SK-N-SH (cell line): ENCODE measurements at regions not wholly inside any gene's neighbourhood (a gene's known extent, or its start where the extent isn't known, plus 50 kb on each side); places are given as distances from the start of the nearest gene placed in this dataset.

ENCODE experiments used
- CTCF ChIA-PET: fragments of 300-600, 350-600 bp; formaldehyde crosslinking; extraction: SDS; loops from one replicate; lab custom pipeline; 2021; lab: Yijun Ruan, JAX
- POLR2A ChIA-PET: fragments of 350-600 bp; sonication (Branson Sonifier 250); formaldehyde crosslinking; extraction: SDS; loops from one replicate; lab custom pipeline; 2020; ENCODE audit warnings: antibody characterized with exemption, inconsistent platforms; lab: Yijun Ruan, JAX
- DNase-seq: peaks from one replicate; pipeline ENCODE4 v3.0.0; 2012
- H2AFZ ChIP-seq: fragments of 200-600 bp; sonication (generic); 2 replicates; pipeline ENCODE4 v1.8.1; 2016; ENCODE audit warnings: antibody characterized with exemption, mild to moderate bottlenecking, low read depth
- H3F3A ChIP-seq: fragments of 200-600 bp; sonication (generic); replicated peaks from 2 replicates; pipeline ENCODE3; 2016; ENCODE audit warnings: antibody characterized with exemption, mild to moderate bottlenecking; ENCODE audit not compliant: insufficient read depth
- H3K27ac ChIP-seq, 2 experiments: fragments of 200-500 bp in 1 of 2; fragments of 200-600 bp in 1 of 2; sonication (Bioruptor generic) in 1 of 2; sonication (generic), shearing (Covaris generic) in 1 of 2; 2 replicates each; pipeline versions ENCODE4 v1.5.1 to v1.6.1; 2014 to 2016; ENCODE audit warnings: low read depth in 2 of 2, inconsistent platforms in 1 of 2, low read length in 1 of 2, mild to moderate bottlenecking in 1 of 2, mixed read lengths in 1 of 2
- H3K27me3 ChIP-seq: fragments of 200-600 bp; sonication (generic), shearing (Covaris generic); 2 replicates; pipeline ENCODE4 v1.6.1; 2016; ENCODE audit warnings: mixed run types; ENCODE audit not compliant: insufficient read depth
- H3K36me3 ChIP-seq, 2 experiments: fragments of 200-500 bp in 1 of 2; fragments of 200-600 bp in 1 of 2; sonication (Bioruptor generic) in 1 of 2; sonication (generic) in 1 of 2; replicated peaks in 1 of 2; 2 replicates each; pipeline versions ENCODE3 to v1.5.1; 2014 to 2016; ENCODE audit warnings: low read length in 1 of 2, mild to moderate bottlenecking in 1 of 2; ENCODE audit not compliant: insufficient read depth in 2 of 2, control insufficient read depth in 1 of 2
- H3K4me1 ChIP-seq, 2 experiments: fragments of 200-500 bp in 1 of 2; fragments of 200-600 bp in 1 of 2; sonication (Bioruptor generic) in 1 of 2; sonication (generic), shearing (Covaris generic) in 1 of 2; 2 replicates each; pipeline versions ENCODE4 v1.5.1 to v1.6.1; 2014 to 2016; ENCODE audit warnings: low read depth in 1 of 2, low read length in 1 of 2, mixed run types in 1 of 2; ENCODE audit not compliant: insufficient read depth in 2 of 2, control insufficient read depth in 1 of 2
- H3K4me2 ChIP-seq: fragments of 200-600 bp; sonication (generic), shearing (Covaris generic); 2 replicates; pipeline ENCODE4 v1.6.1; 2017; ENCODE audit warnings: mixed run types
- H3K4me3 ChIP-seq, 2 experiments: fragments of 200-500 bp in 1 of 2; fragments of 200-600 bp in 1 of 2; sonication (Bioruptor generic) in 1 of 2; sonication (generic), shearing (Covaris generic) in 1 of 2; 2 replicates each; pipeline versions ENCODE4 v1.5.1 to v1.8.1; 2014 to 2016; ENCODE audit warnings: low read depth in 2 of 2, inconsistent platforms in 1 of 2, low read length in 1 of 2, mild to moderate bottlenecking in 1 of 2, mixed read lengths in 1 of 2, moderate library complexity in 1 of 2
- H3K79me2 ChIP-seq: fragments of 200-600 bp; sonication (generic); 2 replicates; pipeline ENCODE4 v1.8.1; 2017; ENCODE audit warnings: mild to moderate bottlenecking; ENCODE audit not compliant: insufficient read depth
- H3K9ac ChIP-seq: fragments of 200-600 bp; sonication (generic); 2 replicates; pipeline ENCODE4 v1.6.1; 2017; ENCODE audit warnings: mixed run types
- H3K9me2 ChIP-seq: fragments of 200-600 bp; sonication (generic); 2 replicates; pipeline ENCODE4 v1.6.1; 2017; ENCODE audit warnings: mixed run types
- H3K9me3 ChIP-seq: fragments of 200-600 bp; sonication (generic); 2 replicates; pipeline ENCODE4 v1.6.1; 2017; ENCODE audit warnings: mixed run types, mild to moderate bottlenecking, moderate library complexity
- H4K20me1 ChIP-seq: fragments of 200-600 bp; sonication (generic); 2 replicates; pipeline ENCODE4 v1.6.1; 2017; ENCODE audit warnings: mild to moderate bottlenecking, mixed run types; ENCODE audit not compliant: insufficient read depth
- CHD2 ChIP-seq: fragments of 150-350 bp; IDR thresholded peaks from 2 replicates; pipeline ENCODE4 v1.6.1; 2018; ENCODE audit warnings: low read length; ENCODE audit not compliant: partially characterized antibody
- ELF1 ChIP-seq: IDR thresholded peaks from 2 replicates; pipeline ENCODE4 v1.4.0; 2012
- EP300 ChIP-seq, 2 experiments: IDR thresholded peaks; 2 replicates each; pipeline versions ENCODE4 v1.4.0 to v1.6.1; 2012; ENCODE audit warnings: borderline replicate concordance in 1 of 2, low read depth in 1 of 2, low read length in 1 of 2
- FOXM1 ChIP-seq: IDR thresholded peaks from 2 replicates; pipeline ENCODE4 v1.4.0; 2012; ENCODE audit warnings: low read depth, mild to moderate bottlenecking
- MXI1 ChIP-seq: IDR thresholded peaks from 2 replicates; pipeline ENCODE4 v1.6.1; 2012; ENCODE audit warnings: mild to moderate bottlenecking, low read depth, low read length, improper control_type of control experiment
- NRF1 ChIP-seq: IDR thresholded peaks from 2 replicates; pipeline ENCODE4 v1.6.1; 2012; ENCODE audit warnings: low read depth, mild to moderate bottlenecking, low read length
- RXRA ChIP-seq: IDR thresholded peaks from 2 replicates; pipeline ENCODE4 v1.4.0; 2012; ENCODE audit warnings: low read depth, mild to moderate bottlenecking, borderline replicate concordance
- TCF12 ChIP-seq: IDR thresholded peaks from 2 replicates; pipeline ENCODE4 v1.4.0; 2012
- WGBS: methylation state at CpG from one replicate; pipeline ENCODE4 v1.1.6; 2017; ENCODE audit warnings: low lambda C conversion rate; 5-methylcytosine and 5-hydroxymethylcytosine counted together
- small RNA-seq, 7 experiments: library from RNA; depleted of rRNA; stranded (forward); fragments of <200 nt; gene quantifications; one replicate each; pipeline ENCODE3, GENCODE V24; 2012
- TF ChIP-seq, protein P1 (sequence below): IDR thresholded peaks from 2 replicates; pipeline ENCODE4 v1.6.1; 2012; ENCODE audit warnings: mild to moderate bottlenecking, low read depth, low read length, moderate library complexity
- TF ChIP-seq, protein P2 (sequence below): fragments of 200-600 bp; sonication (generic); IDR thresholded peaks from 2 replicates; pipeline ENCODE4 v1.6.1; 2017; ENCODE audit warnings: antibody characterized with exemption, mild to moderate bottlenecking, moderate library complexity
- TF ChIP-seq, protein P3 (sequence below): IDR thresholded peaks from 2 replicates; pipeline ENCODE4 v1.4.0; 2012; ENCODE audit warnings: low read depth
- TF ChIP-seq, protein P4 (sequence below): IDR thresholded peaks from 2 replicates; pipeline ENCODE4 v1.4.0; 2012; ENCODE audit warnings: low read depth, borderline replicate concordance

DNA sequence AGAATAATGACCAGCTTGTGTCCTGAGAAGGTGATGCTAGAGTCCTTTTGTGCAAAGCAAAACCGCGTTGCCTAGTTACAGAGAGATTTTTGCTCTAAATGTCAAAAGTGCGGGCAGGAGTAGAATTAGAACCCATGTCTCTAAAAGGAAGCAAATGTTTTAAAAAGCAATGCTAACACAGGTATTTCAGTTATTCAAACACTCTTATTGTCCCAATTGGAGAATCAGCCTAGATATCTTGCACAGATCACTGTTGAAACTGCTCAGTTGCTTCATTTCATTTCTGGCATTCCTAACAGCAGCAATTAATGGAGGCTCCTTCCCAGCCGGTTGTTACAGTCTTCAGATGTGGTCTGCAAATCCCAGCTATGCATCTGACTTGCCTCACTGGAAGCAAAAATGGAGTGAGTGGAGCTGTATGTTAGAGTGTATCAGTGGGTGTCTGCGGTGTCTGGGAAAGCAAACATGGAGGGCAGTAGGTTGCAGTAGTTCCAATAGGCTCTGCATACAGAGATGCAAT is 55.6 kb upstream of the SEMA6D start:
- 71% methylated on average over 5 of the region's 5 CpGs for WGBS
- H3K36me3 ChIP-seq: no peaks in the 10 kb centered on the region
- H2AFZ ChIP-seq: no peak overlapping the region
- no peaks in the 10 kb centered on the region for H3K27me3 ChIP-seq
- H3K9me2 ChIP-seq: no peaks in the 10 kb centered on the region
- no peak overlapping the region for H3K27ac ChIP-seq
- H3K9ac ChIP-seq: no peak overlapping the region
- CTCF ChIA-PET: no interaction called here
- H3K4me3 ChIP-seq: no peak overlapping the region
- POLR2A ChIA-PET: no interaction called here
- no peaks in the 10 kb centered on the region for H3F3A ChIP-seq
- DNase-seq: no peak
- no peak overlapping the region for H3K4me2 ChIP-seq
- H3K9me3 ChIP-seq: no peaks in the 10 kb centered on the region
- H3K4me1 ChIP-seq: no peaks in the 10 kb centered on the region; a peak in 1 of 4 replicates
- no peaks in the 10 kb centered on the region for H3K79me2 ChIP-seq
- no peak for TF ChIP-seq RXRA
- TF ChIP-seq, protein P1, sequence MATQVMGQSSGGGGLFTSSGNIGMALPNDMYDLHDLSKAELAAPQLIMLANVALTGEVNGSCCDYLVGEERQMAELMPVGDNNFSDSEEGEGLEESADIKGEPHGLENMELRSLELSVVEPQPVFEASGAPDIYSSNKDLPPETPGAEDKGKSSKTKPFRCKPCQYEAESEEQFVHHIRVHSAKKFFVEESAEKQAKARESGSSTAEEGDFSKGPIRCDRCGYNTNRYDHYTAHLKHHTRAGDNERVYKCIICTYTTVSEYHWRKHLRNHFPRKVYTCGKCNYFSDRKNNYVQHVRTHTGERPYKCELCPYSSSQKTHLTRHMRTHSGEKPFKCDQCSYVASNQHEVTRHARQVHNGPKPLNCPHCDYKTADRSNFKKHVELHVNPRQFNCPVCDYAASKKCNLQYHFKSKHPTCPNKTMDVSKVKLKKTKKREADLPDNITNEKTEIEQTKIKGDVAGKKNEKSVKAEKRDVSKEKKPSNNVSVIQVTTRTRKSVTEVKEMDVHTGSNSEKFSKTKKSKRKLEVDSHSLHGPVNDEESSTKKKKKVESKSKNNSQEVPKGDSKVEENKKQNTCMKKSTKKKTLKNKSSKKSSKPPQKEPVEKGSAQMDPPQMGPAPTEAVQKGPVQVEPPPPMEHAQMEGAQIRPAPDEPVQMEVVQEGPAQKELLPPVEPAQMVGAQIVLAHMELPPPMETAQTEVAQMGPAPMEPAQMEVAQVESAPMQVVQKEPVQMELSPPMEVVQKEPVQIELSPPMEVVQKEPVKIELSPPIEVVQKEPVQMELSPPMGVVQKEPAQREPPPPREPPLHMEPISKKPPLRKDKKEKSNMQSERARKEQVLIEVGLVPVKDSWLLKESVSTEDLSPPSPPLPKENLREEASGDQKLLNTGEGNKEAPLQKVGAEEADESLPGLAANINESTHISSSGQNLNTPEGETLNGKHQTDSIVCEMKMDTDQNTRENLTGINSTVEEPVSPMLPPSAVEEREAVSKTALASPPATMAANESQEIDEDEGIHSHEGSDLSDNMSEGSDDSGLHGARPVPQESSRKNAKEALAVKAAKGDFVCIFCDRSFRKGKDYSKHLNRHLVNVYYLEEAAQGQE: no peak
- TF ChIP-seq, protein P2, sequence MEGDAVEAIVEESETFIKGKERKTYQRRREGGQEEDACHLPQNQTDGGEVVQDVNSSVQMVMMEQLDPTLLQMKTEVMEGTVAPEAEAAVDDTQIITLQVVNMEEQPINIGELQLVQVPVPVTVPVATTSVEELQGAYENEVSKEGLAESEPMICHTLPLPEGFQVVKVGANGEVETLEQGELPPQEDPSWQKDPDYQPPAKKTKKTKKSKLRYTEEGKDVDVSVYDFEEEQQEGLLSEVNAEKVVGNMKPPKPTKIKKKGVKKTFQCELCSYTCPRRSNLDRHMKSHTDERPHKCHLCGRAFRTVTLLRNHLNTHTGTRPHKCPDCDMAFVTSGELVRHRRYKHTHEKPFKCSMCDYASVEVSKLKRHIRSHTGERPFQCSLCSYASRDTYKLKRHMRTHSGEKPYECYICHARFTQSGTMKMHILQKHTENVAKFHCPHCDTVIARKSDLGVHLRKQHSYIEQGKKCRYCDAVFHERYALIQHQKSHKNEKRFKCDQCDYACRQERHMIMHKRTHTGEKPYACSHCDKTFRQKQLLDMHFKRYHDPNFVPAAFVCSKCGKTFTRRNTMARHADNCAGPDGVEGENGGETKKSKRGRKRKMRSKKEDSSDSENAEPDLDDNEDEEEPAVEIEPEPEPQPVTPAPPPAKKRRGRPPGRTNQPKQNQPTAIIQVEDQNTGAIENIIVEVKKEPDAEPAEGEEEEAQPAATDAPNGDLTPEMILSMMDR: no peak
- TF ChIP-seq NRF1: no peak
- TF ChIP-seq, protein P3, sequence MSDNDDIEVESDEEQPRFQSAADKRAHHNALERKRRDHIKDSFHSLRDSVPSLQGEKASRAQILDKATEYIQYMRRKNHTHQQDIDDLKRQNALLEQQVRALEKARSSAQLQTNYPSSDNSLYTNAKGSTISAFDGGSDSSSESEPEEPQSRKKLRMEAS: no peak
- no peaks in the 10 kb centered on the region for H4K20me1 ChIP-seq

DNA sequence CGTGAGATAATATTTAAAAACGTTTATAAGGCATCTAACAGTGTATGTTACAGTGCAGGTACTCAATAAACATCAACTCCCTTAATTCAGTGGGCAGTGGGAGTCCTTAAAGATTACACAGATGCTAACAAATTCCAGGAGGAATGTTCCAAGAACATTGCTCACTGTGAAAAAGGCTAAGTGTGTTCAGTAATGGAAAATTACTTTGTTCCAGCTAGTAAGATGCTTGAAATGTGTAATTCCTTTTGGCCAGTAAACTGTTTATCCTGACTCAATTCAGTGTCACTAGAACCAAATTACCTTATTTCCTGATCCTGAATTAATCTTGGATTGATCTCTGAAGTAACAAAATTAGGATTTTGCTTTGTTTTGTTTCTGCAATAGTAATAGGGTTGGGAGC is 54.2 kb upstream of the SEMA6D start:
- no peaks in the 10 kb centered on the region for H3K27me3 ChIP-seq
- no peak for DNase-seq
- no peak overlapping the region for H3K9ac ChIP-seq
- no peaks in the 10 kb centered on the region for H3K36me3 ChIP-seq
- H2AFZ ChIP-seq: no peak overlapping the region
- ChIA-PET POLR2A (no interaction called here), CTCF (interaction anchor here (0.7 to 2.4 kb wide), 4 partner anchors 10 to 325 kb away, joined by 3 to 7 read pairs (median 3); no protein-coding TSS in a partner anchor)
- no peak for TF ChIP-seq TCF12
- no peak for TF ChIP-seq ELF1
- TF ChIP-seq, protein P4, sequence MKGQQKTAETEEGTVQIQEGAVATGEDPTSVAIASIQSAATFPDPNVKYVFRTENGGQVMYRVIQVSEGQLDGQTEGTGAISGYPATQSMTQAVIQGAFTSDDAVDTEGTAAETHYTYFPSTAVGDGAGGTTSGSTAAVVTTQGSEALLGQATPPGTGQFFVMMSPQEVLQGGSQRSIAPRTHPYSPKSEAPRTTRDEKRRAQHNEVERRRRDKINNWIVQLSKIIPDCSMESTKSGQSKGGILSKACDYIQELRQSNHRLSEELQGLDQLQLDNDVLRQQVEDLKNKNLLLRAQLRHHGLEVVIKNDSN: no peak
- TF ChIP-seq EP300 (IDR thresholded peaks at IDR 0.05; ENCODE audit: borderline replicate concordance in 1 of 2, low read depth in 1 of 2, low read length in 1 of 2): no peak
- TF ChIP-seq CHD2: no peak
- no peak for TF ChIP-seq MXI1
- TF ChIP-seq FOXM1: no peak
- no peak overlapping the region for H3K27ac ChIP-seq
- no peaks in the 10 kb centered on the region for H4K20me1 ChIP-seq
- H3F3A ChIP-seq: no peaks in the 10 kb centered on the region
- 0% methylated on average over 2 of the region's 2 CpGs for WGBS
- H3K4me3 ChIP-seq: no peak overlapping the region
- H3K9me3 ChIP-seq: no peaks in the 10 kb centered on the region
- H3K4me1 ChIP-seq: no peaks in the 10 kb centered on the region; a peak in 1 of 4 replicates
- no peaks in the 10 kb centered on the region for H3K79me2 ChIP-seq
- no peak overlapping the region for H3K4me2 ChIP-seq
- no peaks in the 10 kb centered on the region for H3K9me2 ChIP-seq

Small RNAs in the stretch of these regions (small RNA-seq; reads per million reads assigned to genes)
- gene MTND5P40: 0 reads per million in 7 experiments
- gene RF01182: 0 reads per million in 7 experiments
- gene RN7SKP139: 0 to 2.1 (median 0) reads per million in 7 experiments
- 0 reads per million in 7 experiments for gene RNU6-1014P
